ENCODE measurements at regions not wholly inside any gene's neighbourhood (a gene's known extent, or its start where the extent isn't known, plus 50 kb on each side); places are given as distances from the start of the nearest gene placed in this dataset.

DNA sequence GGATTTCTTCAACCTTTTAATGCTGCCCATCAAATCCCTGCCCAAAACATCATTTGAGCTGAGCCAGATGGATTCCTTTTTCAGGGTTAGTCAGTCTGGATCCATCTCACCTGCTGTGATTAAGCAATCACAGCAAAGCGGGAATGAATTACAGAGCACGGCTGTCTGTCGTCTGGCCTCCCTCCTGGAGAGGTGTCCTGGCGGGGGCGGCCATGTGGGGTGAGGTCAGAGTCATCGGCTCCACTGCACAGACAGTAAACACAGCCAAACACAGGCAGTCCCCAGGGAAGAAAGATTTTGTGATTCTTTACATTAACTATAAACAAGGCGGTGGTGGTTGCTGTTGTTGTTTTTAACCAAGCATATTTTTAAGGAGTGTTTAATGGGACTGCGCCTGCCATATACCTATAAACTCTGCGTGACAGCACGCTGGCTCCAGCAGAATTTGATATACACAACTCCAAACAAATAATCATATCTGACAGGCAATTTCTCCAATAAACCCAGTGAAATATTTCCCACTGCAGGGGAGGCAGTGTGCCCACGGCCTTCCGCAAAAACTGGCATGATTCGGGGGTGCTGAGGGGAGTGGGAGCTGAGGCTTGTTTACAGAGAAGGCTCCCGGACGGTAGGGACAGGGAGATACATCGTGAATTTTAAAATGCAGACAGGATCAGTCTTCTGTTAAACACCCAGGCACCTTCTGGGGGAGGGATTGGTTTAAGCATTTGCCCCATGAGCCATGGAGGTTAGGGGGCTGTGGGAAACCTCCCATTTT, 232.0 kb upstream of the PMEPA1 start:
- intact Hi-C loops (cut with micrococcal nuclease; ENCODE audit: unreplicated experiment), result no loop called here
- no peak for FAIRE-seq

More for the DNA sequence above, 232.0 kb upstream of the PMEPA1 start:
- H3K79me2 ChIP-seq (ENCODE audit: control insufficient read depth, insufficient read depth, low read length), result no peaks in the 10 kb centered on the region
- H3K27me3 ChIP-seq (replicated peaks in 1 of 2; ENCODE audit: control insufficient read depth in 2 of 2, insufficient read depth in 2 of 2, low read length in 1 of 2), result no peaks in the 10 kb centered on the region
- ATAC-seq (no peak), DNase-seq (ENCODE audit: low read depth, low spot score) (no peak)
- no peak overlapping the region for H3K4me3 ChIP-seq
- ChIA-PET CTCF (no interaction called here), SMC1A (ENCODE audit: uncharacterized antibody, unreplicated experiment) (no interaction called here), POLR2A (no interaction called here), RAD21 (ENCODE audit: unreplicated experiment) (no interaction called here)
- in situ Hi-C loops (cut with MboI), result no loop called here
- no peaks in the 10 kb centered on the region for H4K20me1 ChIP-seq (ENCODE audit: control insufficient read depth, insufficient read depth)
- H2AFZ ChIP-seq (ENCODE audit: control insufficient read depth, low read depth, low read length), result no peak overlapping the region
- 50% methylated on average over 16 of the region's 16 CpGs for WGBS (ENCODE audit: insufficient coverage, insufficient replicate concordance, low lambda C conversion rate, missing lambda C conversion rate)
- TF ChIP-seq, protein P1, sequence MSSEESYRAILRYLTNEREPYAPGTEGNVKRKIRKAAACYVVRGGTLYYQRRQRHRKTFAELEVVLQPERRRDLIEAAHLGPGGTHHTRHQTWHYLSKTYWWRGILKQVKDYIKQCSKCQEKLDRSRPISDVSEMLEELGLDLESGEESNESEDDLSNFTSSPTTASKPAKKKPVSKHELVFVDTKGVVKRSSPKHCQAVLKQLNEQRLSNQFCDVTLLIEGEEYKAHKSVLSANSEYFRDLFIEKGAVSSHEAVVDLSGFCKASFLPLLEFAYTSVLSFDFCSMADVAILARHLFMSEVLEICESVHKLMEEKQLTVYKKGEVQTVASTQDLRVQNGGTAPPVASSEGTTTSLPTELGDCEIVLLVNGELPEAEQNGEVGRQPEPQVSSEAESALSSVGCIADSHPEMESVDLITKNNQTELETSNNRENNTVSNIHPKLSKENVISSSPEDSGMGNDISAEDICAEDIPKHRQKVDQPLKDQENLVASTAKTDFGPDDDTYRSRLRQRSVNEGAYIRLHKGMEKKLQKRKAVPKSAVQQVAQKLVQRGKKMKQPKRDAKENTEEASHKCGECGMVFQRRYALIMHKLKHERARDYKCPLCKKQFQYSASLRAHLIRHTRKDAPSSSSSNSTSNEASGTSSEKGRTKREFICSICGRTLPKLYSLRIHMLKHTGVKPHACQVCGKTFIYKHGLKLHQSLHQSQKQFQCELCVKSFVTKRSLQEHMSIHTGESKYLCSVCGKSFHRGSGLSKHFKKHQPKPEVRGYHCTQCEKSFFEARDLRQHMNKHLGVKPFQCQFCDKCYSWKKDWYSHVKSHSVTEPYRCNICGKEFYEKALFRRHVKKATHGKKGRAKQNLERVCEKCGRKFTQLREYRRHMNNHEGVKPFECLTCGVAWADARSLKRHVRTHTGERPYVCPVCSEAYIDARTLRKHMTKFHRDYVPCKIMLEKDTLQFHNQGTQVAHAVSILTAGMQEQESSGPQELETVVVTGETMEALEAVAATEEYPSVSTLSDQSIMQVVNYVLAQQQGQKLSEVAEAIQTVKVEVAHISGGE (CRISPR knock-in tag; IDR thresholded peaks at IDR 0.05), result no peak
- TF ChIP-seq JUNB (IDR thresholded peaks at IDR 0.05) (no peak), ZNF217 (IDR thresholded peaks at IDR 0.05) (no peak), IRF4 (IDR thresholded peaks at IDR 0.05; ENCODE audit: low read depth, low read length) (no peak), TAF1 (IDR thresholded peaks at IDR 0.05; ENCODE audit: borderline replicate concordance, low read depth, low read length) (no peak), NFYA (IDR thresholded peaks at IDR 0.05; ENCODE audit: borderline replicate concordance, low read depth, low read length) (no peak), KDM1A (IDR thresholded peaks at IDR 0.05; ENCODE audit: borderline replicate concordance) (no peak), KLF5 (IDR thresholded peaks at IDR 0.05; ENCODE audit: partially characterized antibody) (no peak), SMARCA5 (IDR thresholded peaks at IDR 0.05) (no peak)
- TF ChIP-seq, protein P2, sequence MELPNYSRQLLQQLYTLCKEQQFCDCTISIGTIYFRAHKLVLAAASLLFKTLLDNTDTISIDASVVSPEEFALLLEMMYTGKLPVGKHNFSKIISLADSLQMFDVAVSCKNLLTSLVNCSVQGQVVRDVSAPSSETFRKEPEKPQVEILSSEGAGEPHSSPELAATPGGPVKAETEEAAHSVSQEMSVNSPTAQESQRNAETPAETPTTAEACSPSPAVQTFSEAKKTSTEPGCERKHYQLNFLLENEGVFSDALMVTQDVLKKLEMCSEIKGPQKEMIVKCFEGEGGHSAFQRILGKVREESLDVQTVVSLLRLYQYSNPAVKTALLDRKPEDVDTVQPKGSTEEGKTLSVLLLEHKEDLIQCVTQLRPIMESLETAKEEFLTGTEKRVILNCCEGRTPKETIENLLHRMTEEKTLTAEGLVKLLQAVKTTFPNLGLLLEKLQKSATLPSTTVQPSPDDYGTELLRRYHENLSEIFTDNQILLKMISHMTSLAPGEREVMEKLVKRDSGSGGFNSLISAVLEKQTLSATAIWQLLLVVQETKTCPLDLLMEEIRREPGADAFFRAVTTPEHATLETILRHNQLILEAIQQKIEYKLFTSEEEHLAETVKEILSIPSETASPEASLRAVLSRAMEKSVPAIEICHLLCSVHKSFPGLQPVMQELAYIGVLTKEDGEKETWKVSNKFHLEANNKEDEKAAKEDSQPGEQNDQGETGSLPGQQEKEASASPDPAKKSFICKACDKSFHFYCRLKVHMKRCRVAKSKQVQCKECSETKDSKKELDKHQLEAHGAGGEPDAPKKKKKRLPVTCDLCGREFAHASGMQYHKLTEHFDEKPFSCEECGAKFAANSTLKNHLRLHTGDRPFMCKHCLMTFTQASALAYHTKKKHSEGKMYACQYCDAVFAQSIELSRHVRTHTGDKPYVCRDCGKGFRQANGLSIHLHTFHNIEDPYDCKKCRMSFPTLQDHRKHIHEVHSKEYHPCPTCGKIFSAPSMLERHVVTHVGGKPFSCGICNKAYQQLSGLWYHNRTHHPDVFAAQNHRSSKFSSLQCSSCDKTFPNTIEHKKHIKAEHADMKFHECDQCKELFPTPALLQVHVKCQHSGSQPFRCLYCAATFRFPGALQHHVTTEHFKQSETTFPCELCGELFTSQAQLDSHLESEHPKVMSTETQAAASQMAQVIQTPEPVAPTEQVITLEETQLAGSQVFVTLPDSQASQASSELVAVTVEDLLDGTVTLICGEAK (IDR thresholded peaks at IDR 0.05; ENCODE audit: borderline replicate concordance), result no peak
- TF ChIP-seq, protein P3, sequence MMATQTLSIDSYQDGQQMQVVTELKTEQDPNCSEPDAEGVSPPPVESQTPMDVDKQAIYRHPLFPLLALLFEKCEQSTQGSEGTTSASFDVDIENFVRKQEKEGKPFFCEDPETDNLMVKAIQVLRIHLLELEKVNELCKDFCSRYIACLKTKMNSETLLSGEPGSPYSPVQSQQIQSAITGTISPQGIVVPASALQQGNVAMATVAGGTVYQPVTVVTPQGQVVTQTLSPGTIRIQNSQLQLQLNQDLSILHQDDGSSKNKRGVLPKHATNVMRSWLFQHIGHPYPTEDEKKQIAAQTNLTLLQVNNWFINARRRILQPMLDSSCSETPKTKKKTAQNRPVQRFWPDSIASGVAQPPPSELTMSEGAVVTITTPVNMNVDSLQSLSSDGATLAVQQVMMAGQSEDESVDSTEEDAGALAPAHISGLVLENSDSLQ (IDR thresholded peaks at IDR 0.05), result no peak
- TF ChIP-seq, protein P4, sequence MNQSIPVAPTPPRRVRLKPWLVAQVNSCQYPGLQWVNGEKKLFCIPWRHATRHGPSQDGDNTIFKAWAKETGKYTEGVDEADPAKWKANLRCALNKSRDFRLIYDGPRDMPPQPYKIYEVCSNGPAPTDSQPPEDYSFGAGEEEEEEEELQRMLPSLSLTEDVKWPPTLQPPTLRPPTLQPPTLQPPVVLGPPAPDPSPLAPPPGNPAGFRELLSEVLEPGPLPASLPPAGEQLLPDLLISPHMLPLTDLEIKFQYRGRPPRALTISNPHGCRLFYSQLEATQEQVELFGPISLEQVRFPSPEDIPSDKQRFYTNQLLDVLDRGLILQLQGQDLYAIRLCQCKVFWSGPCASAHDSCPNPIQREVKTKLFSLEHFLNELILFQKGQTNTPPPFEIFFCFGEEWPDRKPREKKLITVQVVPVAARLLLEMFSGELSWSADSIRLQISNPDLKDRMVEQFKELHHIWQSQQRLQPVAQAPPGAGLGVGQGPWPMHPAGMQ (IDR thresholded peaks at IDR 0.05; ENCODE audit: borderline replicate concordance), result no peak
- no peak overlapping the region for H3K27ac ChIP-seq (ENCODE audit: control insufficient read depth, insufficient read depth)
- H3K9me3 ChIP-seq (replicated peaks; ENCODE audit: control insufficient read depth, insufficient read depth, low read length), result no peaks in the 10 kb centered on the region
- H3K4me1 ChIP-seq (ENCODE audit: control insufficient read depth, insufficient read depth, low read length), result no peaks in the 10 kb centered on the region
- no peak overlapping the region for H3K9ac ChIP-seq (ENCODE audit: control insufficient read depth, insufficient read depth, low read length)
- no TSS peak for BruUV-seq (replicated peaks)
- no peaks in the 10 kb centered on the region for H3K36me3 ChIP-seq (ENCODE audit: control insufficient read depth in 2 of 2, insufficient read depth in 2 of 2, low read length in 1 of 2)
- H3K4me2 ChIP-seq (ENCODE audit: control insufficient read depth, insufficient read depth), result no peak overlapping the region

Data from GM12878 (cell line).